ENCODE measurements at regions not wholly inside any gene's neighbourhood (a gene's known extent, or its start where the extent isn't known, plus 50 kb on each side); places are given as distances from the start of the nearest gene placed in this dataset.

- TF ChIP-seq ZNF274 (IDR thresholded peaks at IDR 0.05; ENCODE audit: low read depth, low read length): no peak
- TF ChIP-seq EZH2 (IDR thresholded peaks at IDR 0.05): no peak
These were observed 405.2 kb upstream of the CNKSR2 start (continued) for GRCh38 chrX:20968996-20969395.

DNA sequence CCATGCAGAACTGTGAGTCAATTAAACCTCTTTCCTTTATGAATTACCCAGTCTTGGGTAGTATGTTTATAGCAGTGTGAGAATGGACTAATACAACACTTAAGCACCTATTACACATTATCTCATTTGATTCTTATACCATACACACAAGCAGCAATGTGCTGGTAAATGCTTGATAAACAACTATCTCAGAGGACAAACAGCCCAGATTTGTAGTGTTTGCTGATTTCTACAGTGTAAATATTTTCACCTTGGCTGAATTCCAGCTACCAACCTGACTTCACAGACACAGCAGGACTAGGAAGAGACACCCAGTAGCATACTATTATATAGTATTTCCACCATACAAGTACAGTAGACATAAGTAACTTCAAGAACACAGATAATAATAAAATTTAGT is 406.5 kb upstream of the CNKSR2 start:
- H3K9ac ChIP-seq (ENCODE audit: low read length): no peak overlapping the region
- H3K27me3 ChIP-seq (ENCODE audit: insufficient read depth, low read length): no peaks in the 10 kb centered on the region
- no peak overlapping the region for H3K4me2 ChIP-seq (ENCODE audit: low read length)
- ChIA-PET RAD21 (ENCODE audit: low non-redundant PET in 1 of 2, low total read pairs in 2 of 2, uncharacterized antibody in 2 of 2, unreplicated experiment in 2 of 2) (no interaction called here), POLR2A (no interaction called here), CTCF (no interaction called here)
- no peaks in the 10 kb centered on the region for H3K9me2 ChIP-seq (ENCODE audit: insufficient read depth)
- no peaks in the 10 kb centered on the region for H4K20me1 ChIP-seq (ENCODE audit: insufficient read depth)
- no peaks in the 10 kb centered on the region for H3K36me3 ChIP-seq (ENCODE audit: control insufficient read depth in 1 of 2, insufficient read depth in 2 of 2, low read length in 2 of 2)
- no peak for DNase-seq (ENCODE audit: low read depth, low spot score)
- no peaks in the 10 kb centered on the region for H3K4me1 ChIP-seq (ENCODE audit: control insufficient read depth in 1 of 2, insufficient read depth in 2 of 2, low read length in 2 of 2)
- H2AFZ ChIP-seq (ENCODE audit: low read depth, low read length, poor library complexity, severe bottlenecking): no peak overlapping the region
- TF ChIP-seq ELF1 (IDR thresholded peaks at IDR 0.05; ENCODE audit: borderline replicate concordance, low read depth) (no peak), TCF7L2 (IDR thresholded peaks at IDR 0.05; ENCODE audit: borderline replicate concordance, extremely low read depth, insufficient read depth, insufficient read length) (no peak), RAD21 (IDR thresholded peaks at IDR 0.05; ENCODE audit: low read depth) (no peak), SP1 (IDR thresholded peaks at IDR 0.05; ENCODE audit: low read depth) (no peak), CBX3 (IDR thresholded peaks at IDR 0.05; ENCODE audit: low read depth) (no peak), POLR2A (IDR thresholded peaks at IDR 0.05; ENCODE audit: borderline replicate concordance, extremely low read depth, insufficient read depth, insufficient read length) (no peak), CEBPB (IDR thresholded peaks at IDR 0.05; ENCODE audit: low read depth) (no peak), SIN3A (IDR thresholded peaks at IDR 0.05; ENCODE audit: low read depth) (no peak), FOSL1 (IDR thresholded peaks at IDR 0.05; ENCODE audit: low read depth) (no peak), ATF3 (IDR thresholded peaks at IDR 0.05) (no peak), REST (IDR thresholded peaks at IDR 0.05; ENCODE audit: low read depth) (no peak), EZH2phosphoT487 (IDR thresholded peaks at IDR 0.05; ENCODE audit: borderline replicate concordance) (no peak), CTCF (IDR thresholded peaks at IDR 0.05 in 2 of 3, conservative IDR thresholded peaks at IDR 0.05 in 1 of 3; ENCODE audit: borderline replicate concordance in 1 of 3, insufficient read depth in 1 of 3, low read depth in 2 of 3, low read length in 2 of 3) (no peak), POLR2AphosphoS5 (IDR thresholded peaks at IDR 0.05; ENCODE audit: low read depth, low read length) (no peak), ZFX (IDR thresholded peaks at IDR 0.05) (no peak), SRF (IDR thresholded peaks at IDR 0.05; ENCODE audit: low read depth) (no peak), ZBTB33 (IDR thresholded peaks at IDR 0.05; ENCODE audit: extremely low read depth, insufficient replicate concordance, low read length) (no peak)
- TF ChIP-seq, protein P1, sequence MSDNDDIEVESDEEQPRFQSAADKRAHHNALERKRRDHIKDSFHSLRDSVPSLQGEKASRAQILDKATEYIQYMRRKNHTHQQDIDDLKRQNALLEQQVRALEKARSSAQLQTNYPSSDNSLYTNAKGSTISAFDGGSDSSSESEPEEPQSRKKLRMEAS (IDR thresholded peaks at IDR 0.05): no peak
- no peaks in the 10 kb centered on the region for H3K9me3 ChIP-seq (ENCODE audit: control insufficient read depth in 1 of 2, insufficient read depth in 1 of 2, low read depth in 1 of 2, low read length in 2 of 2)
- H3K27ac ChIP-seq (ENCODE audit: low read depth, low read length): no peak overlapping the region
- H3K79me2 ChIP-seq (ENCODE audit: insufficient read depth, low read length): no peaks in the 10 kb centered on the region
- ATAC-seq: no peak
- no peak overlapping the region for H3K4me3 ChIP-seq (replicated peaks in 1 of 2; ENCODE audit: low read depth in 1 of 2, low read length in 2 of 2)
- intact Hi-C loops (cut with micrococcal nuclease): no loop called here
- no TSS peak for BruUV-seq (replicated peaks)
